ENCODE measurements at regions not wholly inside any gene's neighbourhood (a gene's known extent, or its start where the extent isn't known, plus 50 kb on each side); places are given as distances from the start of the nearest gene placed in this dataset.

DNA sequence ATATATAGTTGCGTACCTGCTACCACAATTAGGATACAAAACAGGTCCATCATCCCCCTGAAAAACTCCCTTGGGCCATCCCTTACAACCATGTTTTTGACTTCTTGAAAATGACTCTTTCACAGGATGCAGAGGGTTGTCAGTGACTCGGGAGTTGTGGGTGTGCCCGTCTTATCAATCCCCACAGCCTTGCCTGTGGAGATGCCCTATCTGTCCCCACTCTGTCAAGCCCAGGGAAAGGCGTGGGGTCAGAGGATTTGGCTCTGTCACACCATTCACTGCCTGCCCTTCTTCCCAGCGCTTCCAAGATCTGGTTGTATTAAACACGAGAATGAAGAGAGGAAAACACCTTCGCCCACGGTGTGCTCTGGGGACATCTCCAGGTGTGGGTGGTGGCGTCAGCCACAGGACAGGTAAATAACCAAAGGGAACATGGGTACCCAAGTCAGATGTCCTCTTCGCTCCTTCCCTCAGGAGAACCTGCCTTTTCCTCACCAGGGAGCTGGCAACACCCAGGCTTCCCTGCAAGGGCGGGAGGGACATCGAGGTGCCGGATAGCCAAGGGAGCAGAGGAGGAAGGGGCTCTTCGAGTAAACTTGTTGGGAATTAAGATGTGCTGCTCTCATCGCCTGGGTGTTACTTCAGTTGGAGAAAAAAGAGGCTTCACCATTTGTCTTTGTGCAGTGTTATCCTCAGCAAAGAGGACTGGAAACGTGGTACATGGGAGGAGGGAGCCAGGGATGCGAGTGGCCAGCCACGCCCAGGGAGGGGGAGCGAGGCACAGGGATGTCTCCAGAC is 100.3 kb downstream of the B3GNT2 start (continued):
- TF ChIP-seq TFAP4 (CRISPR knock-in tag; IDR thresholded peaks at IDR 0.05; ENCODE audit: borderline replicate concordance): peak; percentile 27; the same call in 1 of the 2 replicates
- TF ChIP-seq ZNF140 (CRISPR knock-in tag; IDR thresholded peaks at IDR 0.05): no peak
- TF ChIP-seq CREM (IDR thresholded peaks at IDR 0.05; ENCODE audit: low read depth): peak; percentile 85
- TF ChIP-seq TBP (optimal IDR thresholded peaks at IDR 0.05; ENCODE audit: low read depth, low read length): peak; percentile 82
- TF ChIP-seq CREB1 (IDR thresholded peaks at IDR 0.05): peak; percentile 65
- no peak for TF ChIP-seq CREB1 (CRISPR knock-in tag; IDR thresholded peaks at IDR 0.05)
- TF ChIP-seq JUN (IDR thresholded peaks at IDR 0.05; ENCODE audit: borderline replicate concordance, low read depth, low read length): peak; percentile 56; the same call in 1 of the 2 replicates
- TF ChIP-seq JUN (CRISPR knock-in tag; IDR thresholded peaks at IDR 0.05; ENCODE audit: borderline replicate concordance): no peak
- TF ChIP-seq RB1 (IDR thresholded peaks at IDR 0.05; ENCODE audit: low read depth): 0 out of 2 replicates have a peak, but pooled peaks have one; percentile 23
- peak in 1 of 2 experiments; percentile 61; a peak in 2 of 4 replicates for TF ChIP-seq MAZ (CRISPR knock-in tag; conservative IDR thresholded peaks at IDR 0.05 in 1 of 2, IDR thresholded peaks at IDR 0.05 in 1 of 2)
- peak; percentile 42; the same call in 1 of the 2 replicates for TF ChIP-seq ETV5 (CRISPR knock-in tag; IDR thresholded peaks at IDR 0.05; ENCODE audit: low read depth)
- TF ChIP-seq POLR2AphosphoS5 (IDR thresholded peaks at IDR 0.05; ENCODE audit: control insufficient read depth, insufficient read depth, low read depth, low read length): peak; percentile 95
- TF ChIP-seq, protein P1, sequence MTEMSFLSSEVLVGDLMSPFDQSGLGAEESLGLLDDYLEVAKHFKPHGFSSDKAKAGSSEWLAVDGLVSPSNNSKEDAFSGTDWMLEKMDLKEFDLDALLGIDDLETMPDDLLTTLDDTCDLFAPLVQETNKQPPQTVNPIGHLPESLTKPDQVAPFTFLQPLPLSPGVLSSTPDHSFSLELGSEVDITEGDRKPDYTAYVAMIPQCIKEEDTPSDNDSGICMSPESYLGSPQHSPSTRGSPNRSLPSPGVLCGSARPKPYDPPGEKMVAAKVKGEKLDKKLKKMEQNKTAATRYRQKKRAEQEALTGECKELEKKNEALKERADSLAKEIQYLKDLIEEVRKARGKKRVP (CRISPR knock-in tag; IDR thresholded peaks at IDR 0.05): 0 out of 2 replicates have a peak, but pooled peaks have one; percentile 35
- TF ChIP-seq CEBPG (CRISPR knock-in tag; IDR thresholded peaks at IDR 0.05): no peak
- TF ChIP-seq CEBPG (tag; conservative IDR thresholded peaks at IDR 0.05 in 1 of 2, IDR thresholded peaks at IDR 0.05 in 1 of 2): no peak
- TF ChIP-seq TEAD1 (CRISPR knock-in tag; IDR thresholded peaks at IDR 0.05): peak; percentile 48 to 69; a peak in 2 of 4 replicates
- TF ChIP-seq CBFA2T3 (IDR thresholded peaks at IDR 0.05): peak; percentile 95
- TF ChIP-seq ZKSCAN8 (CRISPR knock-in tag; IDR thresholded peaks at IDR 0.05): 0 out of 2 replicates have a peak, but pooled peaks have one; percentile 68
- TF ChIP-seq TEAD4 (IDR thresholded peaks at IDR 0.05; ENCODE audit: low read length): peak; percentile 93
- TF ChIP-seq TEAD4 (CRISPR knock-in tag; IDR thresholded peaks at IDR 0.05; ENCODE audit: borderline replicate concordance): no peak
- peak; percentile 87 for TF ChIP-seq RNF2 (IDR thresholded peaks at IDR 0.05)
- TF ChIP-seq, protein P2, sequence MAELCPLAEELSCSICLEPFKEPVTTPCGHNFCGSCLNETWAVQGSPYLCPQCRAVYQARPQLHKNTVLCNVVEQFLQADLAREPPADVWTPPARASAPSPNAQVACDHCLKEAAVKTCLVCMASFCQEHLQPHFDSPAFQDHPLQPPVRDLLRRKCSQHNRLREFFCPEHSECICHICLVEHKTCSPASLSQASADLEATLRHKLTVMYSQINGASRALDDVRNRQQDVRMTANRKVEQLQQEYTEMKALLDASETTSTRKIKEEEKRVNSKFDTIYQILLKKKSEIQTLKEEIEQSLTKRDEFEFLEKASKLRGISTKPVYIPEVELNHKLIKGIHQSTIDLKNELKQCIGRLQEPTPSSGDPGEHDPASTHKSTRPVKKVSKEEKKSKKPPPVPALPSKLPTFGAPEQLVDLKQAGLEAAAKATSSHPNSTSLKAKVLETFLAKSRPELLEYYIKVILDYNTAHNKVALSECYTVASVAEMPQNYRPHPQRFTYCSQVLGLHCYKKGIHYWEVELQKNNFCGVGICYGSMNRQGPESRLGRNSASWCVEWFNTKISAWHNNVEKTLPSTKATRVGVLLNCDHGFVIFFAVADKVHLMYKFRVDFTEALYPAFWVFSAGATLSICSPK (IDR thresholded peaks at IDR 0.05; ENCODE audit: borderline replicate concordance): 0 out of 2 replicates have a peak, but pooled peaks have one; percentile 79
